ENCODE measurements at regions not wholly inside any gene's neighbourhood (a gene's known extent, or its start where the extent isn't known, plus 50 kb on each side); places are given as distances from the start of the nearest gene placed in this dataset.

DNA sequence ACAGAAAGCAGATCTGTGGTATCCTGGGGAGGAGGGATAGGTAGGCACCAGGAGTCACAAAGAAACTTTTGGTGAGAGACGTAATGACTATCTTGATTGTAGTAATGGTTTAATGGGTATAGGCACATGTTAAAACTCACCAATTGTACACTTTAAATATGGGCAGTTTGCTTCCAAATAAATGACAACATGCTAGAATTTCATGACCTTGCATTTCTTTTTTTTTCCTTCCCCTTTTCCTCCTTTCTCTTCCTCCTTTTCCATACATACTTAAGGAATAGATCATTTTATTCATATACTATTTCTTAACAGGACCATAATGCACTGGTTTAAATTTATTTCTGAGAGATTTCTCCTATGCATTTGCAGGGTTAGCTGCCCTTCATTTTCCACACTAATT lies 341.8 kb downstream of the TMEM182 start:
- Mint-ChIP-seq H3K4me3 (no peak overlapping the region), H3K4me1 (no peaks in the 10 kb centered on the region), H3K27ac (no peak overlapping the region), H3K9me3 (peaks cover 1% of the 10 kb centered on the region), H3K36me3 (no peaks in the 10 kb centered on the region), H3K27me3 (no peaks in the 10 kb centered on the region)
- no peak for DNase-seq

DNA sequence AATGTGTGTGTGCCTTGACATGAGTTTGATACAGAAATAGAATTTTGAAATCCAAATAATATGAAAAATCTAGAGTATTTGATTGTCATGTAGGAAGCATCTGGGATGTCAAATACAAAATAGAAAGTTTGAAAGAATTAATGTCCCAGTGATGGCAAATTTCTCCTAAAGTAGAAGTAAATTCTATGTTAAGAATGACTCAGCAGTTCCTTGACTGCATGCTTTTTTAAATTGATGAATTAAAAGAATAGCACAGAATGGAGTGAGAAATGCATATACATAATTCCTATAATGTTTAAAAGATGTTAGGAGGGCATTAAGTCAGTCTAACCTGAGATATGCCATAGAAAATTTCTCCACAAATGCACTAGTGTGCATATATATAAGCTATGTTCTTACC lies 357.5 kb downstream of the TMEM182 start:
- H3K9me3 Mint-ChIP-seq, result peaks cover 2% of the 10 kb centered on the region
- no peaks in the 10 kb centered on the region for H3K36me3 Mint-ChIP-seq
- no peak for DNase-seq
- peaks cover 5% of the 10 kb centered on the region for H3K27me3 Mint-ChIP-seq
- H3K4me3 Mint-ChIP-seq, result no peak overlapping the region
- H3K27ac Mint-ChIP-seq, result no peak overlapping the region
- H3K4me1 Mint-ChIP-seq, result no peaks in the 10 kb centered on the region

DNA sequence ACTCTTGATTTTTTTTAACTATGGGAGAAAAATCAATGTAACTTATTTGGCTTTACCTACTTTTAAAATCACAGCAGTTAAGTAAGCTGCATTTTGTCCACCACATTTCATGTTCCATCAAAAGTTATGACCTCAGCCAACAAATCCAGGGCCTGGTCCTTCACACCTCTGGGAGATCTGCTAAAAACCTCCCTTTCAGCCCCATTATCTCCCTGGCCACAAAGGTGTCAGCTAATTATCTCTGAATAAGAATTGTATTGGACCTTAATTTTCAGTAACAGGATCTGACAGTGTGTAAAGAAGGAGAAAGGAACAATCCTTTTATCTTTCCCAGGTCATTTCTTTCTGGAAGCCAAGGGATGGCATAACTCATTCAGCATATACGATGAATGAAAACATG lies 359.3 kb downstream of the TMEM182 start:
- Mint-ChIP-seq H3K9me3 (peaks cover 2% of the 10 kb centered on the region), H3K4me1 (no peaks in the 10 kb centered on the region), H3K4me3 (no peak overlapping the region), H3K36me3 (no peaks in the 10 kb centered on the region), H3K27me3 (peaks cover 5% of the 10 kb centered on the region), H3K27ac (no peak overlapping the region)
- no peak for DNase-seq

DNA sequence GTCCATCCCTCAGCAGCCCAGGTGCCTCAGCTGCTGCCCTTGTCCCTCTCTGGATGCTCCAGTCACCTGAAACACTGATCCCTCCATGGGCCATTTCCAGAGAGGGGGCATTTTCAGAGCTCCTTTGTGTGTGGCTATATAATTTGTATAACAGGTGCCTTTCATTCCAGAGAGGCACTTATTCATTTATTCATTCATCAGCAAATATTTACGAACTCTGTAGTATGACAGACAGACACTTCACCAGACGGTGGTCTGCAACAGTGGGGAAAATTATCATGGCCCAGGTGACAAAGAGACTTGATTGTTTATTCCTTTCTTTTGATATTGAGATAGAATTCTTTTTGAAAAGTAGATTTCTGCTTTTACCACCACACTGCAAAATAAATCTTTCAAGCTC lies 361.7 kb downstream of the TMEM182 start:
- Mint-ChIP-seq H3K4me1 (no peaks in the 10 kb centered on the region), H3K27ac (no peak overlapping the region), H3K4me3 (no peak overlapping the region), H3K9me3 (no peaks in the 10 kb centered on the region), H3K36me3 (no peaks in the 10 kb centered on the region), H3K27me3 (no peaks in the 10 kb centered on the region)
- DNase-seq, result no peak

DNA sequence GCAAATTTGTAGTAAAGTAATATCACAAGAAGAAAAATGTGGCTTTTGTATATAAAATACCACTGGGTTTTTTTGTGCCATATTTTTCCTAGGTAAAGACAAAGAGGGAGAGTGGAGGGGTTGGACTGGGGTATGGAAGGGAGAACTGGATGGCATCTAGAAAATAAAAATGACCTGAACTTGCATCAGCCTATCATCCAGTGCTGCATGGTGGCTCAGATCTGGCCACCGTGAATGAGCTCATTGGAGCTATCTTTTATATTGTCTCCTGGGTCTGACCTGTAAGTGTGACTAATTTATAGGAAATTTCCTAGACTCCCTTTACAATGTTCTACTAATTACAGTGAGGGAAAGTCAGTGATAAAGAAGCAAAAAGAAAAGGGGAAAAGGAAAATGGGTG lies 369.0 kb downstream of the TMEM182 start:
- no peaks in the 10 kb centered on the region for H3K36me3 Mint-ChIP-seq
- H3K4me1 Mint-ChIP-seq, result peaks cover 4% of the 10 kb centered on the region
- H3K9me3 Mint-ChIP-seq, result no peaks in the 10 kb centered on the region
- no peak for DNase-seq
- H3K27ac Mint-ChIP-seq, result no peak overlapping the region
- no peaks in the 10 kb centered on the region for H3K27me3 Mint-ChIP-seq
- H3K4me3 Mint-ChIP-seq, result no peak overlapping the region

DNA sequence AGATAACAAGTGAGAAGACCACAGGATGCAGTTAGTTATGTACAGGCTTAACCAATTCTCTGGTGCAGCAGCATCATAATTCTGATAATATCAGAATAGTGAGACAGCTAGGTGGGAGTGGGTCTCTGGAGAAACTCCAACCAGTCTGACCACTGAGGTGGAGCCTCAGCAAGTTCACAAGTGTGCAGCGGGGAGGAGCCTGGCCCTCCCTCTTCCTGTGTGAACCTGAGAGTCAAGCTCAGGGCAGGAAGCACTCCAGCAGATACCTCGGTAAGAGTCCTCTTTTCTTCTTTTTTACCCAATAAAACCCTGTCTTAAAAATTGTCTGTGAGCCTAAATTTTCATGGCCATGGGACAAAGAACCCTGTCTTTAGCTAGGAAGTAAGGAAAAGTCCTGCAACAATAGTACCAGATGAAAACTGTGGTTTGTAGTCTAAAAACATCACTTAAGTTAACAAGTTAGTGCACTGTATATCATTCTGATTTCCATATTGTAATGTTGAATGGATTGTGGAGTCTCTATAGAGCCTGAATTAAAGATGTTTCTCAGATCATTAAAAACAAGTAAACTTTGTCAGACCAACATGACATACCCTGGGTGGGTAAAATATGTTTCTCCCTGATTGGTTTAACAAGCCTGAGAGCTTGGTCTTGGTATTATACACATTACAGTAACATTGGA lies 370.8 kb downstream of the TMEM182 start:
- DNase-seq, result no peak
- H3K9me3 Mint-ChIP-seq, result peaks cover 4% of the 10 kb centered on the region
- no peaks in the 10 kb centered on the region for H3K36me3 Mint-ChIP-seq
- H3K4me3 Mint-ChIP-seq, result peak overlapping the region; percentile 19
- no peak overlapping the region for H3K27ac Mint-ChIP-seq
- H3K4me1 Mint-ChIP-seq, result peaks cover 4% of the 10 kb centered on the region
- H3K27me3 Mint-ChIP-seq, result no peaks in the 10 kb centered on the region

DNA sequence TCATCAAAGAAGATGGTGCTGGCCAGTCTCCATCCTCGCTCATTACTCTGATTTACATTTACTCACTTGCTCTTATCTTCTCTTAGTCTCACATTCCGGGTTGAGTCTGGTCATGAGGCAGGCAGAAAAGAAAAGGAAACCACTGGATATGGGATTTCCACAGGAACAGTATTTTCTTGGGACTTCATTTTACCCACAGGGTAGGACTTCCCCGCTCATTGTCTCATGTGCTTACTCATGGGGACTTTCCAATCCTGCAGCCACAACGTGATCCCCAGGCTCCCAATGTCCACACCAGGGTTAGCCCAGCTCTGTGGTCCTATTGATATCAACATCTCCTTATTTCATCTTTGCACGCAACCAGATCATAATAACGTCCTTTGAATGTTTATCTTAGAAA lies 373.8 kb downstream of the TMEM182 start:
- H3K9me3 Mint-ChIP-seq, result peaks cover 5% of the 10 kb centered on the region
- no peak for DNase-seq
- H3K4me3 Mint-ChIP-seq, result no peak overlapping the region
- H3K27me3 Mint-ChIP-seq, result no peaks in the 10 kb centered on the region
- H3K36me3 Mint-ChIP-seq, result no peaks in the 10 kb centered on the region
- peaks cover 6% of the 10 kb centered on the region for H3K4me1 Mint-ChIP-seq
- no peak overlapping the region for H3K27ac Mint-ChIP-seq

DNA sequence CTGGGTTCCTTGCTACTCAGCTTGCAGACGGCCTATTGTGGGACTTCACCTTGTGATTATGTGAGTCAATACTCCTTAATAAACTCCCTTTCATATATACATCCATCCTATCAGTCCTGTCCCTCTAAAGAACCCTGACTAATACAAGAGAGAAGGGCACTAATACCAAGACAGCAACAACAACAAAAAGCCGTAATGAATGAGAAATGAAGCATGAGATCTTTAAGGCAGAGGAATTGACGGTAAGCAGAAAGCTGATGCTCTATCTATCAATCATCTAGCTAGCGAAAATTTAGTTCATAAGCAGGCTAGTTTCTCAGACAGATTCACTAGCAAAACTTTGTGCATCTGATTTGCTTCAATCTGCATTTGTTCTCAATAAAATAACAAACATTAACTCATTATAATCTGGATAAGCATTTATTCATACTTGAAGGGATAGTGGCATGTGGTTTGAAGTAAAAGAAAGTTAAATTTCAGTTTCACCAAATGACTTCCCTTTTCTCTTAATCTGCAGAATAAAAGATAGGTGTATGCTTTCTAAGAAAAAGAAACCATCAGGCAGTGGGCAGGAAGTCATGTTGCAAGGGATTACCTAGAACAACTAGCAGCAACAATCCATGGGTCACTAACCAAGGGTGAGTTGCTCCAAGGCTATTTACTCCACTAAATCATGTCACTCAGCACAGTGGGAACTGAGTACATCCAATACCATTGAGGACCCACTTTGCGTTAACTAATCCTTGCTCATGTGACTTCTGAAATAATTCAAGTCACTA lies 376.5 kb downstream of the TMEM182 start:
- H3K27ac Mint-ChIP-seq, result no peak overlapping the region
- no peak for DNase-seq
- H3K4me3 Mint-ChIP-seq, result no peak overlapping the region
- H3K27me3 Mint-ChIP-seq, result no peaks in the 10 kb centered on the region
- H3K9me3 Mint-ChIP-seq, result peaks cover 7% of the 10 kb centered on the region
- H3K36me3 Mint-ChIP-seq, result no peaks in the 10 kb centered on the region
- H3K4me1 Mint-ChIP-seq, result peaks cover 2% of the 10 kb centered on the region

DNA sequence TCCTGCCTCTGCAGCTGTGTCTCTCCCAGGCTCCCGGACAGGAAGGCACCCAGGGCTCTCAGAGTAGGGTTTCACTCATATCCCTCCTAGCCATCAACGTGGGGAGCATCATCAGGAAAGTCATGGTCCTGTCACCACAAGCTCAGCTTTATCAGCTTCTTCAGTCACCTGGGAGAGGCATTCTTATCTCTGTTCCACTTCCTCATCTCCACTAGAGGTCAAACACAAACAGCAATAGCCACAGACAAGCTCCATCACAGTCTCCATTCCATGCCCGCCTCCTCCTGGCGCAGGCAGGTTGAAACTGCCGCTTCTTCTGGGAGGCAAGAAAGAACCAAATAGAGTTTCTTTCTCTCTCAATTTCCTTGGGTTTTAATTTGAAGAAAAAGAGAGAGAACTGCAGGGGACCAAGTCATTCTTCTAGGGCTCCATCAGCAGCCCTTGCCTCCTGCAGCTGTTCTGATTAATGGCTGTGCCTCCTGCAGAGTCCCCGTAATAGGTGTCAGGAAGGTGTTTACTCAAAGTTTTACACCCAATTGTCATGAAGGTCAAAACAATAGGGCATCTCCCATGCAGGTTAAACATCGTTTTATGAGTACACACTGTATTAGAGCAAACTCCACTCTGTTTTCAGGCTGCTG lies 377.9 kb downstream of the TMEM182 start:
- Mint-ChIP-seq H3K4me1 (peaks cover 2% of the 10 kb centered on the region), H3K36me3 (no peaks in the 10 kb centered on the region), H3K9me3 (peaks cover 7% of the 10 kb centered on the region), H3K4me3 (no peak overlapping the region), H3K27me3 (no peaks in the 10 kb centered on the region), H3K27ac (peak overlapping the region; percentile 28)
- DNase-seq, result no peak

DNA sequence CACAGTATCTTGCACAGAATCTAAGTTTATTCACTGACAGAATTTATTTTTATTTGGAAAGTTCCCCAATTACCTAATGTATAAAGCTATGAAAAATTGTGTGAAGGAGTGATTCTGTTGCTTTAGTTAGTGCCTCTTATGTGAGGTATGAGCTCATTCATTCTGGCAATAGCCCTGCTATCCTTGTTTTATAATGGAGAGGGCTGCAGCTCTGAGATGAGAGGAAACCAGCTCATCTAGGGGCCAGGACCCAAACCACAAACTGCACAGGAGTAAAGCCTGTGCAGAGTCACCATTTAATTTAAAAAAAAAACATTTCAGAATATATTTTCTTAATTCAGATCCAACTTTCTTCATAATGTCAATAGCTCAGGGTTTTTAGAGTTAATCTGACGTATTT lies 383.0 kb downstream of the TMEM182 start:
- H3K36me3 Mint-ChIP-seq, result no peaks in the 10 kb centered on the region
- H3K4me1 Mint-ChIP-seq, result no peaks in the 10 kb centered on the region
- H3K9me3 Mint-ChIP-seq, result peaks cover 1% of the 10 kb centered on the region
- no peak for DNase-seq
- no peaks in the 10 kb centered on the region for H3K27me3 Mint-ChIP-seq
- no peak overlapping the region for H3K4me3 Mint-ChIP-seq
- H3K27ac Mint-ChIP-seq, result no peak overlapping the region

DNA sequence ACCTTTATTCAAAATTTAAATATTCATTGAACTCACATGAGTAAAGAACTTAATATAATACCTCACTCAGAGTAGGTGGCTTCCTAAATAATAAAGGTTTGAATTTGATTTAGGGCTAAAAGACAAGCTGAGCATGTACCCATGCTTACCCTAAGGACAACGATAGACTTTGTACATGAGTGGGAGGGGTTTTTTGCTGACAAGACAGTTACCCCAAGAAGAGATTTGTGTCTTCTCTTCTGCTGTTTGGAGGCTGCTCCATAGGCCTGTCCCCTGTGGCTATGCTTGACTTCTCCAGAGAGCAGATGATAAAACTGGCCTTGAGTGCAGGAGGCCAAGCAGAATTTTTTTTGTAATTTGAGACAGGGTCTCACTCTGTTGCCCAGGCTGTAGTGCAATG lies 383.9 kb downstream of the TMEM182 start:
- Mint-ChIP-seq H3K27ac (no peak overlapping the region), H3K4me3 (no peak overlapping the region), H3K36me3 (no peaks in the 10 kb centered on the region), H3K9me3 (peaks cover 1% of the 10 kb centered on the region), H3K4me1 (no peaks in the 10 kb centered on the region), H3K27me3 (no peaks in the 10 kb centered on the region)
- no peak for DNase-seq

DNA sequence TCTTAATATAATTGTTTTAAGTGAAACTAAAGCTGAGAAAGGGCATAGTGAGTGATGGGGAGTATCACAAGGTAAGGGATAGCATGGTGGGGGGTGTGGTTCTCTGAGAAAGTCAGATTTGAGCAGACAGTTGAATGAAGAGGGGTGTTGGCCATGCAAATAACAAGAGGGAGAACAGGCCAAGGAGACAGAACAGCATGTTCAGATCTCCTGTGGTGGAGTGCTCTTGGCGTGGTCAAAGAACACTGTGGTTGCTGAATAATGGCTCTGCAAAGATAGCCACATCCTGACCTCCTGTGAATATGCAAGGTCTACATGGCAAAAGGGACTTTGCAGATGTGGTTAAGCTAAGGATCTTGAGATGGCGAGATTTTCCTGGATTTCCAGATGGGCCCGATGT lies 389.2 kb downstream of the TMEM182 start:
- no peak overlapping the region for H3K4me3 Mint-ChIP-seq
- no peak overlapping the region for H3K27ac Mint-ChIP-seq
- no peaks in the 10 kb centered on the region for H3K4me1 Mint-ChIP-seq
- H3K9me3 Mint-ChIP-seq, result peaks cover 4% of the 10 kb centered on the region
- no peaks in the 10 kb centered on the region for H3K36me3 Mint-ChIP-seq
- no peaks in the 10 kb centered on the region for H3K27me3 Mint-ChIP-seq
- no peak for DNase-seq

DNA sequence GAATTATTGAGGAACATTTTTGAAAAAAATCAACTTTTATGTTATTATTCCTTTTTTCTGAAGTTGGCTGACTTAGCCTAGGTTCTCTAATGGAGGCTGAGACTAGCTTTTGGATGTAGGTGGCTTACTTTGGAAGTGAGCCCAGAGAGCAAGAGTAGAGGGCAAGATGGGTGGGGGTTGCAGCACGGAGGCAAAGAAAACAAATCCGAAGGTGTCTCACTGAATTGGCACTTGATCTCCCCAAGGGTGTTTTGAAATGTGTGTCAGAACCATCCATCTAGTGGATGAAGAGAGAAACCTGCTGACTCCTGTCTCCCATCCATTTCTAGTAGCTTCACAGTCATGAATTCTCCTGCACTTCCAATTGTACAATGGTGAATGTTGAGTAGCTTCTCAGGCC lies 390.7 kb downstream of the TMEM182 start:
- Mint-ChIP-seq H3K4me3 (no peak overlapping the region), H3K36me3 (no peaks in the 10 kb centered on the region), H3K27ac (no peak overlapping the region), H3K27me3 (no peaks in the 10 kb centered on the region), H3K4me1 (no peaks in the 10 kb centered on the region), H3K9me3 (peaks cover 4% of the 10 kb centered on the region)
- no peak for DNase-seq

DNA sequence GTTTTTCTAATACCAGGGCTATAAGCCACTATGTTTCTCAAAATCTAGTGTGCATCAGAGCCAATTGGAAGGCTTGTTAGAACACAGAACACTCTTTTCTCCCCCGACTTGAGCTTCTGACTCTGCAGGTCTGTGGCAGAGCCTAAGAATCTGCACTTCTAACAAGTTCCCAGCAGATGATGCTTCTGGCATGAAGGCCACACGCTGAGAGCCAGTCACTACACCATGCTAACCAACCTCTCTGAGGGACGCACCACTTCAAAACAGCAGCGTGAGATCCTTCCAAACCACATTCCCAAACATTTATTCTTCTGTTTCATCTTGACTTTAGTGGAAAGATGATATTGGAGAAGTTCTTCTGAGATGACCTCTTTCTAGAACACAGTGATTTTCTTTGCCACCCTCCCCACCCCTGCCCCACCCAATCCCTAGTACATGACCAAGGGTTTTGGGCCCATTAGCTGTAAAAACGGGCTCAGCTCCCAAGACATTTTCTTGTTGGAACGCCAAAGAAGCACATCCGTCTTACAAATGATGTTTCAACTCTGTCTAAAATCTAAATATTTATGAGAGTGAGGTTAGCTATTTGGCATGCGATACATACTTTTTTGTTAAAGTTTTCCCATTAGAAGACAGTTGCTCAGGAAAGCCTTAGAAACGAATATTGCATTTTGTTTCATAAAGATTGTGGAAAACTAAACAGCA lies 391.9 kb downstream of the TMEM182 start:
- Mint-ChIP-seq H3K4me1 (no peaks in the 10 kb centered on the region), H3K9me3 (peaks cover 4% of the 10 kb centered on the region), H3K36me3 (no peaks in the 10 kb centered on the region), H3K27me3 (peaks cover 5% of the 10 kb centered on the region), H3K27ac (no peak overlapping the region), H3K4me3 (no peak overlapping the region)
- no peak for DNase-seq

DNA sequence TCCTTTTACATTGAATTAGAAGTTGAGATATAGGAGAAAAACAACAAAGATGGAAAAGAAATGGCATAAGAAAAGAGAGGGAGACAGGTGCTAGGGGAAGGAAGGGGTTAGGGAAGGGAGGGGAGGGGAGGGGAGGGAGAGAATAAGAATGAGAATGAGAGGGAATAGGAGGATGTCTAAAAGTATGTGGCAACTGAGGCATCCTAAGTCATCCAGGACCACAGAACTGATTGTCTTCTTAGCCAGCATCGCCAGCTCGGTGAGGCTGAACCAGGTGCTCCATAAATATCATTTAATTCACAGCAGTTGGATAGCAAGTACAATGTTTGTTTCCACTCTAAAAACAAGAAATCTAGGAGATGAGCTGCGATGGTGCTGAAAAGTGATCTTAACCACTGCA lies 393.5 kb downstream of the TMEM182 start:
- H3K9me3 Mint-ChIP-seq, result peaks cover 4% of the 10 kb centered on the region
- DNase-seq, result no peak
- no peaks in the 10 kb centered on the region for H3K36me3 Mint-ChIP-seq
- no peak overlapping the region for H3K27ac Mint-ChIP-seq
- no peak overlapping the region for H3K4me3 Mint-ChIP-seq
- no peaks in the 10 kb centered on the region for H3K4me1 Mint-ChIP-seq
- H3K27me3 Mint-ChIP-seq, result peaks cover 5% of the 10 kb centered on the region
